Frontal cortex (tissue), 3 donors: ENCODE measurements at regions not wholly inside any gene's neighbourhood (a gene's known extent, or its start where the extent isn't known, plus 50 kb on each side); places are given as distances from the start of the nearest gene placed in this dataset.
A peak's percentile ranks its signal among the peaks of the same experiment; 100 is the strongest.
"Not testable (repeated sequence)": the region's sequence is repeated elsewhere in the genome, so short reads cannot be mapped to it uniquely, and the experiment has no call there.

Experiments
- DNase-seq, 2 donors: peaks; one replicate each; pipeline ENCODE4 v3.0.0; 2012; ENCODE audit warnings: low spot score in 2 of 2
- FAIRE-seq: peaks from 2 replicates; lab custom pipeline; 2012; peaks lifted over from hg19 to GRCh38; lab: Jason Lieb, UNC
- donor health status: control.
- donor health status: control.
- donor health status: control.

DNA sequence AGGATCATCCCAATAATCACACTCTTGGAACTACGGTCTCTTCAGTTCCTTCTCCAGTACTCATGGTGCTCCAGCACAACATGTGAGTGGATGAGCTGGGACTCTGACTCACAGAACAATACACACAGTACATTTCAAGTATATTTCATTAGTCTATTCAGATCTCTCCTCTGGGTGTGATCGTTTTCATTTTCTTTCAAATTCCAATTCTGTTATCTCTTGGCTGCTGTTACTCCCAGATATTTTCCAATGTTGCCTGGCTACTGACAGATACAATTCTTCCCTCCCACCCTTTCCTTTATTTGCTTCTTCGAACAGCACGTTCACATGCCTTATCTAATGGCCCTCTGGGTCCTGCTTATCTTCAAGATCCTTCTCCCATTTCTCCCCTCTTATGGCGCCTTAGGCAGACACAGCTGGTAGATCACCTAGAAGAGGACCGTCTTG is 216.0 kb downstream of the ACKR3 start:
- FAIRE-seq = no peak
- DNase-seq = no peak

- DNase-seq = no peak
- no peak for FAIRE-seq
These were observed 217.1 kb downstream of the ACKR3 start for GRCh38 chr2:236786751-236787150.

DNA sequence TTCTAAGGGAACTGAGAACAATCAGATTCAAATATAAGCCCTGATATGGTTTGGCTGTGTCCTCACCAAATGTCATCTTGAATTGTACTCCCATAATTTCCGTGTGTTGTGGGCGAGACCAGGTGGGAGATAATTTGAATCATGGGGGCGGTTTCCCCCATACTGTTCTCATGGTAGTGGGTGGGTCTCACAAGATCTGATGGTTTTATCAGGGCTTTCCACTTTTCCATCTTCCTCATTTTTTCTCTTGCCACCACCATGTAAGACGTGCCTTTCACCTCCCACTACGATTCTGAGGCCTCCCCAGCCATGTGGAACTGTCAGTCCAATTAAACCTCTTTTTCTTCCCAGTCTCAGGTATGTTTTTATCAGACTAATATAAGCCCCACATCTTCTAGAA is 217.8 kb downstream of the ACKR3 start:
- not testable (repeated sequence) for FAIRE-seq, DNase-seq

- no peak for FAIRE-seq
These were observed 218.3 kb downstream of the ACKR3 start for GRCh38 chr2:236787885-236788284.

DNA sequence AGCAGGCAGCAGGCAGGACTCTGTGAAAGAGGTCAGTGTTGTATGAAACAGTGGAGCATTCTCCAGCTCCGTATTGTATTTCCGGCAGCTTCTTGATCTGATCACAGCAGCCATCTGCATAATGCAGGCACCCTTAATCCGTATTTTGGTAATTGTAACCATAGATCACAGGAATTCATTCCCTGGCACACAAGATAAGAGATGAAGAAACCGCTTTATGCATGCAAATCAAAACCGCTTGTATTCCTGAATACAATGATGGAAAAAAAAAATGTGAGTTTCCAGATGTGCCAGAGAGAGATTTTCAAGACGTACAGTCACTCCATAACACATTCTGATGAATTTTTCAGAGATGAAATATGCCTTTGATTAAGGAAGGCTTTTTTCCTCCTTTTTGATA is 221.3 kb downstream of the ACKR3 start:
- no peak for DNase-seq
- FAIRE-seq = no peak

More at GRCh38 chr2:236787885-236788284, 218.3 kb downstream of the ACKR3 start:
- peak in 1 of 2 donors; percentile 5 for DNase-seq

DNA sequence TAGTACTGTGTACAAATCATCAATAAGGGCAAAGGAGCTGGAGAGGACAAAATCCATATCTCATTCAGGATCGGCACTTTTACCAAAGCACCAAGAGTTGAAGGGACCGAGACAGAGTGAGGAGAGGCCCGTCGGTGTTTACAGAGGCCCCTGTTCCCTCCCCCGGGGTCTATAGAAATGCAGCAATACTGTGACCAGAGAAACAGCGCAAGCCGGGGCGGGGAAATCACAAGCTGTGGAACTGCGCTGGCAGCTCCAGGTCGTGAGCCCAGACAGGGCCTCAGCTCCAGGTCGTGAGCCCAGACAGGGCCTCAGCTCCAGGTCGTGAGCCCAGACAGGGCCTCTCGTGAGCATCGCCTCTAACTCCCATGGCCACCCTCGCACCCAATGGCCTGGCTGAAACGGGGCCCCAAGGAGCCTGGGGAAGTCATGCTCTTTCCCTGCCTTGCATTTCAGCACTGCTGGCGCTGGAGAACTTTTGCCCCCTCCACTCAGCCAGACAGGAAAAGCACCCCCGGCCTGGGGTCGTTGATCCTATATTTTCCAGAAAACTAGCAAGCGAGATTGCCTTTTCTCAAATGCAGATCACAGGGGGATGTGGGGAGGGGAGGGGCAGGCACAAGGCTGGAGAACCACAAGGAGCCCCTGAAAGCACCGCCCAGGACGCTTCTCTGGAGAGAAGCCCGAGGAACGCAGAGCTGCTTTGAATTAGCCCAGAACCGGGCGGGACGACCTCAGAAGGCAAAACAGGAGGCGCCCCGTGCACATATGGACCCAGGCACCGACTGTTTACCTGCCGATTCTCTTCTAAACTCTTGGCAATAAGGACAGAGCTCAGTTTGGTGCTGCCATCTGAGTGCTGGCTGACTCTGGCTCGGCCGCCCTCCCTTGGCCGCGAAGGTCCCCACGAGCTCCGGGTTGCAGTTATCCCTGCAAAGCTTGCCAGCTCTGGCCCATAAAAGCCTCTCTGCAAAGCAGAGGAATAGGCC is 223.7 kb downstream of the ACKR3 start:
- no peak for FAIRE-seq
- no peak for DNase-seq

DNA sequence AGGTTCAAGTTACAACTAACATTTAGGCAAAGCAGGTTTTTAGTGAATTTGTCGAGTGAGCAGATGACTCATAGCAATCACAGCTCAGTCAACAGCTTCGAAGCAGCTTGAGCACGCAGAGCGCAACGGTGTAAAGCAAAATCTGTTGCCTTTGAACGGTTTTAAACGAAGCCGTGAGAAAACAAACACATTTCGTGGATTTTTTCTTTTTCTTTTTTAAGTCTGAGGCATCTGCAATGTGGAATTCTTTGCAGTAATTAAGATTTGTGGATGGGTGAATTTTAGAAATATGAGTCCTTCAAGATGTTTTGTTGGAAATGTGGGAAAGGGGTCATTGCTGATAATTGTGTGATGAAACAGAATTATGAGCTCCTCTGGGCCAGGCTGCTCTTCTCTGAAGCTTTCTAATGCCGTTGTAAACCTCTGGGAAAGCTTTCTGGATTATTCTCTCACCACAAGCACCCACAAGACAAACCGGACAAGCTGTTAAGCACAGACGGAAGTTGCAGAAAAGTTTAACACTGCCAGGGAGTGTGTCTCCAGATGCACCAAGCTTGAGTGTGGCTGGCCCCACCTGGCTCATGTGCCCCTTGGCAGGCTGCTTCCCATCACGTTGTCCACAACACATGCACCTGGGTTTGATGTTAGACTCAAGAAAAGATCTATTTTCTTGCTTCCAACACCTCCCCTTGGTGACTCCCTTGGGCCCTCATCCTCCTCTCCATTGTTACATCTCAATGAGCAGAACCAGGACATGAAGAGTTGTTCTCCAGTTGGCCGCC is 224.7 kb downstream of the ACKR3 start:
- DNase-seq = no peak
- no peak for FAIRE-seq

DNA sequence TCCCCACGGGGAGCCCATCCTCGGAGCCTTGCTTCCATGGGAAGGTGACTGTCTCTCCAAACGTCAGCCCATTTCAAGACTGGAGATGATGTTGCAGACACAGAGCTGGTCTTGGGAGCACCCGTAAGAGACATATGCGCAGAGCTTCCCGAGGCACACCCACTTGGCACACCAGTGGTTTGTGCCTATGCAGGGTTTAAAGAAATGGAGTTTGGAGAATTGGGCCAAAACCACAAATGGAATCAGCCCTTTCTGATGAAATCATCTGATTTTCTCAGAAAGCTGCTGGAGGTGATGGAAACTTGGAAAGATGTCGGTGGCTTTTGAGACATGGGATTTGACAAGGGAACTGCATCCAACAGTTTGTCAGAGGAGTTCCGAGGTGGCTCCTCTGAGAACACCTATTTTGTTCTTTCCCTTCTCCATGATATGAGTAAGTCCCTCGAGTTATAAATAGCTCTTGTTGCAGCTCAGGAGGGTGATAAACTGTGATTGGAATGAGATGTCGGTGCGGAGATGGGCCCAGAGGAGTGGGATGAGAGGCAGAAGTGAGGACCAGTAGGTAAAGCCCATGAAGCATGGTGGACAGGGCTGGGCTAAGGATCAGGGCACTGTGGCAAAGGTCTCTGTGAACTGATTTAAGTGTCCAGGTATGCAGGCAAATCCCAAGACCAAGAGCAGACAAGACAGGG is 225.7 kb downstream of the ACKR3 start:
- FAIRE-seq = no peak
- DNase-seq = no peak

- DNase-seq = no peak
- FAIRE-seq = no peak
These were observed 226.2 kb downstream of the ACKR3 start for GRCh38 chr2:236795861-236796219.

- DNase-seq (no peak), FAIRE-seq (no peak)
These were observed 226.6 kb downstream of the ACKR3 start for GRCh38 chr2:236796236-236796635.

DNA sequence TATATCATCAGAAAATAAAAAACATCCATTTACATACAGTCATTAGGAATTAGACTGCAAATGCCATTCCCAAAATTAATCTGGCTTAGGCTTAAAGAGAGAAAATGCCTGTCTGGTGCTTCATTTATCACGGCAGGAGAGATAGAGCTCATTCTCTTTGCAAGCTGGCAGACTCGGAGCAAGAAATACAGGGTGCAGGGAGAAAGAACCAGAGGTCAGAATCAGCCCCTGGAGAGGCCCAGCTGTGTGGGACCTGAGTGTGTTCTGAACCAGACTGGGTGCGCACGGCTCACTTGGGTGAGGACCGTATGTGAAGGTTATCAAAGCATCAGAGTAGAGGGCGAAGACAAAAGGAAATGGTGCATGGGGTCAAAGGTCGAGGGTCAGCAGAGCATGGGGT is 227.8 kb downstream of the ACKR3 start:
- no peak for FAIRE-seq
- no peak for DNase-seq

GRCh38 chr2:236798491-236798890 is 228.9 kb downstream of the ACKR3 start:
- FAIRE-seq = no peak

DNA sequence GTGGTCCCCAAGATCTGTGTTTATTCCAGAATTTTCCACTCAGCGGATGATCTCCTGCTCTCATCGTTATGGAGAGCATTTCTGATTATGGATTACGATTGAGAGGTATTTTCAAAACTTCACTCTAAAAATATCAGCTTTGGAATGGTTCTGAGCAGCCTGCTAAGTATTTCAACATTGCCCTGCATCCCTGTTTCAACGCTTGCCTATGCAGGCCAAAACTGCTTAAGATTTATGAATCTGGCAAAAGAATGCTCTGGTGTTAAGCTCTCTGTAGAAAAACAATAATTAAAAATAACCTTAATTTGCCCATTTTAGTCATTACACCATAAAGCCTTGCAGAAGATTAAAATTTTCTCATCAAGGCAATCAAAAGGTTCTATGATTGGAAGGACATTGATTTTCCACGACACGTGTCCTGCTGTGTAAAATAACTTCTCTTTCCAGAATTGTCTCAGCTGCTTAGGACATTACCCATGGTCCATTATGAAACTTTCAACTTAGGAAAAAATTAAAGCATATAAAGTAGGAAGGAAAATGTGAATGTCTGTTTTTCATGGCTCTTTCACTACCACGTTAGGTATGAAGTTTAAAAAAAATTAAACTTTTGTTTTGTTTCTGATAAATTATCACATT is 229.9 kb downstream of the ACKR3 start:
- FAIRE-seq = no peak
- no peak for DNase-seq

More at GRCh38 chr2:236798491-236798890, 228.9 kb downstream of the ACKR3 start:
- no peak for DNase-seq

DNA sequence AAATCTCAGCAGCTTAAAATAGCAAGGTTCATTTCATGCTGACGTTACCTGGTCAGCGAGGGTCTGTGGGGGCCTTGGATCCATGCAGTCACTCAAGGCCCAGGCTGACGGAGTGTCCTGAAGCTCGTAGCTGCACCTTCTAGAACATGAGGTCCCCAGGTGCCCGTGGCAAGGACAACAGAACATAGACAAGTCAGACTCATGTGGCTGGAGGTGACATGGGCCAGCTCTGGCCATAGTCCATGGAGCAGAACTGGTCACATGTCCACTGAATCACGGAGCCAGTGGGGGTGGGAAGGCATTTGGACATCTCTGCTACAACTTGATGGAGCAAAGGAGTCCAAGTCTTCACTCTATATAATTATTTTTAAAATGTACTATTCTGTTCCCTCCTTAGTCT is 233.2 kb downstream of the ACKR3 start:
- FAIRE-seq = no peak
- no peak for DNase-seq

DNA sequence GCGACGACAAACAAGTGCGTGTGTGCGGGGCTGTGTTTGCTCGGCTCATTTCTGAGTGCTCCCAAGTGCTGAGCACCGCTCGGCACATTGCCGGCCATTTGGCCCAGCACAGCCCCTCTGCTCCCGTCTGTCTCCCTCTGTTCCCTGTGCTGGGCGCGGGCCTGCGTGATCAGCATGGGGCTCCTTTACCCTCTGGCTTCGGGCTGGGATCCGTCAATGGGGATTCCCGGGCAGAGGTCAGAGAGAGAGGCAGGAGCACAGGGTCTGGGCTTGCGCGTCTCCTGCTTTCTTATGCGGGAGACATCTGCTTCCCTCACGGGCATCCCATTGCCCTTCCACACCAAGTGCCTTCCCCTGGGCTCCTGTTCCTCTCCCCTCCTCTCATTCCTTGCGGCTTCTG is 234.0 kb downstream of the ACKR3 start:
- no peak for DNase-seq
- no peak for FAIRE-seq

DNA sequence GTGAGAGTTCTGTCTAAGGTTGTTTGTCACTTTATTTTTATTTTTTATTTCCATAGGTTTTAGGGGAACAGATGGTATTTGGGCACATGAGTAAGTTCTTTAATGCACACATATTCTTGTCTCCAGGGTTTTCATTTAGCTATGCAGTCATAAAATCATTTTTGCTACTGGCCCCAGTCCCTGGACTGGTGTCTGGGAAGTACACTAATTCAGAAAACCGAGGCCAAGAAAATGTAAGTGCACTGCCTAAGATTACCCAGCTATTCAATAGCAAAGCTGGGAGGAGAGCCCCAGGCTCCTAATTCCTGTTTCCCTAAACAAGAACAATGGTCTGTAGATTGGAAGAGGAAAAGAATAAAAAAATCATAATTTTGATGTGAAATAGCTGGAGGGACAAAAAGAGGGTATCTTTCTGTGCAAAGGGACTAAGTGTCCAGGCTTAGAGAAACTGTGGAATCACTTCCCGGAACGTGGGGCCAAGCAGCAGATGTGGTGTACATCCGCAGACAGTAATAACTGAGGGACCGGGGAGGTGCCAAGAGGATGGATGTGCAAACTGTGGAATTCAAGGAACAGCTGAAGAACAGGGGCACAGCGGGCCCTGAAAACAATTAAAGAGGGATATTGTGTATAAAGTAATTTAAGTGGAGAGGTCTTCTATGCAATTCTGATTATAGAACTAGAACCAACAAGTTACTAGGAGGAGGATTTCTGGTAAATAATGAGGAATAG is 236.3 kb downstream of the ACKR3 start:
- DNase-seq (no peak), FAIRE-seq (no peak)

DNA sequence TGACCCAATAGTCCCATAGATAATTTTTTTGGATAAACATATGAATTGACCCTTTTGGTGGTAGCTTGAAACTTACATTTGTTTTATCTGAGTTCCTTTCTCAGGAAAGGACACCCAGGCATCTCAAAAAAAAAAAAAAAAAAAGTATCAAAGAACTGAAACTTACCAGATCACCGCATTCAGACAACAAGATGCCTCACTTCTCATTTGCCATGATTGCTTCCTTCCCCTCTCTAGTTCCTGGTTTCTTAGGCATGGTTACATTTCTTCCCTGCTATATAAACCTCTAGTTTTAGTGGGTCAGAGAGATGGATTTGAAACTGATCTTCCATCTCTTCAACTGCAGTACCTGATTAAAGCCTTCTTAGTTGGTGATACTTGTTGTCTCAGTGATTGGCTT is 240.1 kb downstream of the ACKR3 start:
- FAIRE-seq (no peak), DNase-seq (no peak)

DNA sequence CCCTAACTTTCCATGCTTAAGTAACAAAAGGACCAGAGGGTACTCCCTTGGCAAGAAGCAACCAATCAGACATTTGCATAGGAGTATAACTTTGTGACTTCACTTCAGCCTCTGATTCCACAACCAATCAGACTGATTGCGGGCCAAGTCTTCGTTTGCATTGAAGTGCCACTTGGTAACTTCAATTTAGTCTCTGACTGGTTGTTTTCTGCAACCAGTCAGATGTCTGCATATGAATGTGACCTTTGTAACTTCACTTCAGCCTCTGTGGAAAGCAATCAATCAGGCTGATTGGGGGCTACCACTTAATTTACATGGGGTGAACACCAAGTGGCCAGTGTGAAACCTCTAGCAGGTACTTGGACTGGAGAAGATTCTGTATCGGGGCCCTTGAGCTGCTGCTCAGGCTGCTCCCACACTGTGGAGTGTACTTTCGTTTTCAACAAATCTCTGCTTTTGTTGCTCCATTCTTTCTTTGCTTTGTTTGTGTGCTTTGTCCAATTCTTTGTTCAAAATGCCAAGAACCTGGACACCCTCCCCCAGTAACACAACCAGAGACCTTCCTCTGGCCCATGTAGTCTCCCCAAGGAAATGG is 241.5 kb downstream of the ACKR3 start:
- no peak for FAIRE-seq
- no peak for DNase-seq

DNA sequence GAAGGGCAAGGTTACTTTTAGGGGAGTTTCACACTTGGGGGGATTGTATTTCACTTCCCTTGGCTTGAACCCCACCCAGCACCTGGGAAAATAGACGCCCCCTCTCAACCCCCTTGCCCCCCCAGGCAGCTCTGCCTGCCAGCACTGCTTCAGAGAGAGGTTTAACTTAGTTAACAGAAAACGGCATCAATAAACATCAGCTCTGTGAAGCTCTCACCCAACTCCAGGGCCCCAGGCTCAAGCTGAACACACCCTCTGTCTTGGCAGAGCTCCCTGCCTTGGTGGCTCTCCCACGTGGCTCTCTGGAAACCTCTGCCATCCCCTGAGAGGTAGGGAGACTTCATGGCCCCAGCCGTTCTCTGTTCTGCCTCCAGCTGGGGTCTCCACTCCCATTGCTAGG is 244.1 kb downstream of the ACKR3 start:
- FAIRE-seq = no peak

More for the DNA sequence above, 244.1 kb downstream of the ACKR3 start:
- DNase-seq = no peak
